ENCODE measurements at regions not wholly inside any gene's neighbourhood (a gene's known extent, or its start where the extent isn't known, plus 50 kb on each side); places are given as distances from the start of the nearest gene placed in this dataset.

DNA sequence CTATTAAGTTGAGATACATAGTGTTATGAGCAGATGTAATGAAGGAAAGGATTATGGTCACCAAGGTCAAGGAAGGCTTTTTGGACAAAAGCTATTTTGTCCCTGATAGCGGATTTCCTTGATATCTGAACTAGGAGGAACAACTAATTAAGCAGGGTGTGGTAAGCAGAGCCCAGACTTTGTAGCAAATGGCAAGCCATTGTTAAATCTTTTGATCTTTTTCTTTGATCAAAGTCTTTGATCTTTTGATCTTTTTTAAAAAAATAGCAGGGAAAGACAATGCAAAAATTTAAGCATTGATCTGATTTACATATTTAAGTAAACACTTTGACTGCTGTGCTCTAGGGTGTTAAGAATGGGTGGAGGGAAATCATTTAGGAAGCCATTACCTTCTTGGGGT, 1242.0 kb downstream of the MAT2B start:
- DNase-seq: no peak

- no peak for DNase-seq
Observed at GRCh38 chr5:164748861-164749260, 1243.4 kb downstream of the MAT2B start.

DNA sequence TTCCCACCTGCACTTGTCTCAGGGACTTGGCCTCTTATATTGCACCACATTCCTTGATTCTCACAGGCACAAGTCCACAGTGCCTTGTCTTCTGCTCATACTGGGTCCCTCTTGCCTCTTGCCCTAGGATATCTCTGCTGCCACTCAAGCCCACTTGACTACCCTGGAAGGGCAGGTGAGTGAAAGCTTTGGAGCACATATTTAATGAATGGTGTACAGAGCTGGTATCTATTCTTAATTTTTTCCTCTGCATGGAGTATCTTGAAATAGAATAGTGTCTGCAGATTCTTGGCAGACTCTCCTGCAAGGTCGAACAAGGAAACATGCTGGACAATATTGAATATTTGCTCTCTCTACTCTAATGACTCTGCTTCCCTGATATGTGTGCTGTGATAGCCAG, 1248.0 kb downstream of the MAT2B start:
- DNase-seq: no peak

DNA sequence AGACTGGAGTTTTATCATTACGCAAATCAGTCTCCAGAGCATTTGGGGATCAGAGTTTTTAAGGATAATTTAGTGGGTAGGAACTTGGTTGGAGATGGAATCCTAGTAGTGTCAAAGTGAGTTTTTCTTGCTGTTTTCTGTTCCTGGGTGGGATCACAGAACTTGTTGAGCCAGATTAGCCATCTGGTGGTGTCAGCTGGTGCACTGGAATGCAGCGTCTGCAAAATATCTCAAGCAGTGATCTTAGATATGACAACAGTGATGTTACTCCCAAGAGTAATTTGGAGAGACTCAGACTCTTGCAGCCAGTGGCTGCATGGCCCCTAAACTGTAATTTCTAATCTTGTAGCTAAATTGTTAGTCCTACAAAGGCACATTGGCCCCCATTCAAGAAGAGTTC, 1257.8 kb downstream of the MAT2B start:
- no peak for DNase-seq

DNA sequence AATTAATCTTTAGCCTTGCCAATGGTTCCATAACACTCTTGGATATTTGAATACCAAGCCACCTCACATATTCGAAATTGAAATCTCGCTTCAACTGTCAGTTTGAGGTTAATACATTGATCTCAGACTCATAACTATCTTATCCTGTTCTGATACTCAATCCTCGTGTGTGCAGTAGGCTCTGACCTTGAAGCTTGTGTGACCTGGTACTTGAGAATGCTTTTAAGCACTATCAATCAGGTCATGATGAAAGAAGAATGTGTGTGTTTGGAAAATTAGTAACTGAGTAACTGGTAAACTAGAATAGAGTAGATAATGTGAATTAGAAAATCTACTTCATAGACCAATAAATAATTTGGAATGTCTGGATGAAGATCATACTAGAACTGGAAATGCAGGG, 1266.7 kb downstream of the MAT2B start:
- no peak for DNase-seq

- DNase-seq: no peak
Observed at GRCh38 chr5:164784230-164784629, 1278.8 kb downstream of the MAT2B start.

- DNase-seq: no peak
Observed at GRCh38 chr5:164798110-164798509, 1292.7 kb downstream of the MAT2B start.

DNA sequence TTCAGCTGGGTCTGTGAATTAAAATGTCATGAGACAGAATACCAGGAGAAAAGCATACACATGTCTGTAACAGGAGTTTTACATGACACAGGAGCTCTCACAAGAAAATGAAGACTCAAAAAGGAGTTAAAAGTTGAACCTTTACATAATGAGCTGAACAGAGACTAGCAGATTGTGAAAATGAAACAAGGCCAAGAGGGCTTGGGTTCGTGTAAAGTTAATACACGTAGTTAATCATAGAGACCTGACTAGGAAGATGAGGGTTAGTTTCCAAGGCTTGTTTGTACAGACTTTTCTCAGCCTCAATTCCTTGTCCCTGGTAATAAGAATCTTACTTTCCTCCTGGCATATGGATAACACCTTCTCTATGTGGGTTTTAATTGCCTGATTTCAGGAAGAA, 1294.0 kb downstream of the MAT2B start:
- DNase-seq: no peak

DNA sequence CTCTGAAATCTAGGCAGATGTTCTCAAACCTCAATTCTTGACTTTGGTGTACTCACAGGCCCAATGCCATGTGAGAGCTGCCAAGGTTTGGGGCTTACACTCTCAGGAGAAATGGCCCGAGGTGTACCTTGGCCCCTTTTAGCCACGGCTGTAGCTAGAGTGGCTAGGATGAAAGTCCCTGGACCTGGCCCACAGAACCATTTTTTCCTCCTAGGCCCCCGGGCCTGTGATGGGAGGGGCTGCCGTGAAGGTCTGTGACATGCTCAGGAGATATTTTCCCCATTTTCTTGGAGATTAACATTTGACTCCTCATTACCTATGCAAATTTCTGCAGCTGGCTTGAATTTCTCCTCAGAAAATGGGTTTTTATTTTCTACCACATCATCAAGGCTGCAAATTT, 1296.5 kb downstream of the MAT2B start:
- DNase-seq: no peak

- DNase-seq: no peak
Observed at GRCh38 chr5:164809821-164810220, 1304.4 kb downstream of the MAT2B start.

DNA sequence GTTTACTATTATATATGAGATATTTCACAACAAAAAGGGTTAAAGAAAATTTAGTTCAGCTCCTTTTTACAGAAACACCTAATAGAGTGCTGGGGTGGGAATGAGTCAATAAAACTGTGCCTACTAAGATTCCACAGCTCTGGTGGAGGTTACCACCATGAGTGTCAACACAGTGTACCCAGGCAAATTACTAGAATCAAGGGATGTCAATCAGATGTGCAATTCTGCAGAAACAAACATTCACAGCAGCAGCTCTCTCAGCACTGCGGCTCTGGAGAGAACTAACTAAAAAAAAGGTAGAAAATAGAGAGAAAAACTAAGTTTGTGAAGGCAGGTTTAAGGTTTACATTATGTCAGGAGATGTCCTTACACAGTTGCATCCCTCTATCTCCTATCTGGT, 1313.0 kb downstream of the MAT2B start:
- no peak for DNase-seq

DNA sequence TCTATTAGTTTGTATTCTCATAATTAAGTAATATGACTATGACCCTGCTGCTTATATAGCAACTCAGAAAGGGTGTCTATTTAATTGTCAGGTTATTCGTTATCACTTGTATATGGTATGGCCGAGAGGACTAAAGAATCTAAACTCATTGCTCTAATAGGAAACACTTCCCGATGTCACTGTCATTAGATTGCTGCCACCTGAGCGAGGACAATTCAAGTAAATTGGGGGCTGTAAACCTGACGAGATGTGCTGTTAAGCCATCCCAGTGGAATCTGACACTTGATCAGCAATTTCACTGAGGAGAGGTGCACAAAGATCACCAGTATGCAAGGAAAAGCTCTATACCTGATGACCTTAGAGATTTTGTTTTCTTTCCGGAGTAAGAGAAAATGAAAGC, 1319.3 kb downstream of the MAT2B start:
- DNase-seq: no peak

GRCh38 chr5:164832516-164832915, 1327.1 kb downstream of the MAT2B start:
- no peak for DNase-seq

GRCh38 chr5:164844348-164844747, 1338.9 kb downstream of the MAT2B start:
- no peak for DNase-seq

DNA sequence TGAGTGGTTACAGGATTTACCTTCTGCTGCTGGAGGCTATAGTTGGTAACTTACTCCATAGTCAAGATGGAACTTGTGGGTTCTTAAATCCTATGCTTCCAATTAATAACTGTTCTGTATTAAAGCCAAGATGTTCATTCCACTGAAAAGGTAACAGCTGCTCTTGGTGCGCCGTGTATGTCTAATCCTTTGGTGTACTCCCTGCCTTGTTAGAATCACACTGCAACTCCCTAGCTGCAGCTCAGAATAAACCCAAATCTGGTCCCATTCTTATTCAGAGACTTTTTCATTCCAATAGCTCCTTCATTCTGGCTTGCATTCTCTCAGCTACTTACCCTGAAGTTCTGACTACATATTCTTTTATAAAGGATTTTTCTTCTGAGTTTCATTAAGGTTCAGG, 1355.5 kb downstream of the MAT2B start:
- DNase-seq: no peak

DNA sequence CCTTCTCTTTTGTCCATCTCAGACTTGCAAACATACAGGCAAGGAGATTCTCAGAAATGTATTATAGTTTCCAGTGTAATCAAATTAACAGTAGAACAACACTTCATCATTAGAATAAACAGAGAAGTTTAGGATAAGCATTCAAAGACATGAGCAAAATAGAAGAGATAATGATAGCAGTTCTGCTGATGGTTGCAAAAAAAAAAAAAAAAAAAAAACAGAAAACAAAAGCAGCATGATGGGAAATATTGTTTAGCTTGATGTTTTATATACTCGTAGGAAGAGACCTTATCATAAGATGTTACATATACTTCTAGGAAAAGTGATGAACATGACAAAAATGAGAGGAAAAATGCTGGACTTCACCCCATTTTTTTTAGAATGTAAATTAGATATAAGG, 1356.2 kb downstream of the MAT2B start:
- DNase-seq: no peak

DNA sequence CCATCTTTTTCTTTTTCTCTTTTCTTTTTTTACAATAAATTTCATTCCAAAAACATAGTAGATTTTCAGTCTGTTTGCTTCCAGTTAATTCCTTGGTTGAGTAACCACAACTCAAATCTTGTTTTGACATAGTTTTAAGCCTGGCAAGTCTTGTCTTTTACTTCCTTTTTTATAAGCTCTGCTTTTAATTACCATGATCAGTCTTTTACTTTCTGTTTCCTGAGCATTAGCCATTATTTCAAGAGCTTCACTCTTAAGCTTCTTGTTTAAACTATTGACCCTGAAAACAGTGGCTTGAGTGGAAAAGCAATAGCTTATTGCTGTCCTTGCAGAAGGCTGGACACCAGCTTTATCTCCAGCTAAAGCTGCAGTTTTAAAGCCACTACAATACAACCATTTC, 1363.3 kb downstream of the MAT2B start:
- DNase-seq: no peak

GRCh38 chr5:164869325-164869724, 1363.9 kb downstream of the MAT2B start:
- no peak for DNase-seq

GRCh38 chr5:164876793-164877192, 1371.4 kb downstream of the MAT2B start:
- no peak for DNase-seq

DNA sequence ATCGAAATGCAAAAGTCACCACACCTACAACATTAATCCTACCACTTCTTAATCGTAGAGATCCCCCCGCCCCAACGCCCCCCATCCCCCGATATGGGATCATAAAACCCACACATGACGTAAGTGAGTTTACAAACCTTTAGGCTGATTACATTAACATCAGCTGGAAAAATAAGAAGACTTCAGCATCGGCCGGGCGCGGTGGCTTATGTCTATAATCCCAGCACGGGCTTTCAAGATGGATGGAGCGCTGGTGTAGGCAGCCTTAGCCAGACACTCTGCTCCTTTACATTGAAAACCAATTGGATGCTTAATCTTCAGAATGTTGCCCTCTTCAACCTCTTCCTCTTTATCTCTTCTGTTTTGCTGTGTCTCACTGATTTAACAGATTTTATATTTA, 1376.0 kb downstream of the MAT2B start:
- DNase-seq: no peak

DNA sequence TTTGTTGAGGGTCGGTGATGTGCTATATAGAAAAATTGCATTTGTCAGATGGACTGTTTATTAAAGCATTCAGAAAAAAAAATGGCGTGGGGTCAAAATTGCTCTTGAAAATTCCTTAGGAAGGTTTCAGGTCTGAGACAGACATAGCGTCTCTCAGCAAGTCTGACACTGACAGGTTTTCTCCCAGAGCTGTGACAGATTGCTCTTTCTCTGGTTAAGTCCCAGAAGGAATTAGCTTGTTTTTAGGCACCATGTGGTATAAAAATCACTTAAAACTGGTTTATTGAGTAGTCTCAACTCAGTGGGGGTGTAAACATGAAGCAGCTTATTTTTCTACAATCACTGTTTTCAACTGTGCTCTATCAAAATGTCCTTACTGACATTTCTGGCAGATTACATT, 1379.8 kb downstream of the MAT2B start:
- no peak for DNase-seq

DNA sequence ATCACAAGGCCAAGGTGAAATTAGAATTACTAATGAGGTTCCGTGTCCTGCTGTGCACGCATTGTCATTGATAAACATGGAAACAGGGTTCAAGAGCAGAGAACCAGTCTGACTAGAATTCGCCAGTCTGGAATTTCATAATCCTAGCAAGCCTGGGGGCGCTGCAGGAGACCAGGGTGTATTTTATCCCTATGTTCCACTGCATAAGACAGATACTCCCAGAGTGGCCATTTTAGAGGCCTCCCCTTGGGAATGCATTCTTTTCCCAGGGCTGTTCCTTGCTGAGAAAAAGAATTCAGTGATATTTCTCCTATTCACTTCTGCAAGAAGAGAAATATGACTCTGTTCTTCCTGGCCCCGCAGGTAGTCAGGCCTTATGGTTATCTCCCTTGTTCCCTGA, 1387.7 kb downstream of the MAT2B start:
- no peak for DNase-seq

GRCh38 chr5:164898705-164899104, 1393.3 kb downstream of the MAT2B start:
- DNase-seq: no peak

DNA sequence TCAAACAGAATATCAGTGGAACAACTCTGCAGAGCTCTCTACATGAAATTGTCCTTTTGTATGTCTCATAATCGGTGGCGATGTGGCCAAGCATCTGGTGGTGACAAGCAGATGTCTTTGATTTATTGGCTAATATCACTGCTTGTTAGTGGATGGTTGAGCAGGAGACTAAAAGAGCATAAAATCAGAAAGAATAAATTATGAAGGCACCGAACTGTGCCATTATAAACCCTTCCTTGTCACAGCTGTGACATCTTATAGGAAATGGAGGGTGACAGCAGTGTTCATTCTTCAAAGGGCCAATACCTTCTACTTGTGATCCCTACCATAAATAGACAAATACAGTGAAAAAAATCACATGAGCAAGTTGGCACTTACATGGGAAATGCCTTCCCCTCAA, 1404.3 kb downstream of the MAT2B start:
- no peak for DNase-seq

GRCh38 chr5:164921722-164922121, 1416.3 kb downstream of the MAT2B start:
- DNase-seq: no peak

DNA sequence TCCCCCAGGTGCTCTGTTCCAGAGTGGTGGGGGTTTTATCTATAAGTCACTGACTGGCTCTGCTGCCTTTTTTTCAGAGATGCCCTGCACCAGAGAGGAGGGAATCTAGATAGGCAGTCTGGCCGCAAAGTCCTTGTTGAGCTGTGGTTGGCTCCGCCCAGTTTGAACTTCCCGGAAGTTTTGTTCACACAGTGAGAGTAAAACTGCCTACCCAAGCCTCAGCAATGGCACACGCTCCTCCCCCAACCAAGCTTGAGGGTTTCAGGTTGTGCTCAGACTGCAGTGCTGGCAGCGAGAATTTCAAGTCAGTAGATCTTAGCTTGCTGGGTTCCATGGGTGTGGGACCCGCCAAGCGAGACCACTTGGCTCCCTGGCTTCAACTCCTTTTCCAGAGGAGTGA, 1428.6 kb downstream of the MAT2B start:
- no peak for DNase-seq

Measured in CD4-positive, alpha-beta T cell treated with Interleukin-6 for 4 hours (primary cell).